Stimulated activated naive B cell treated with anti-CD40 and anti-IgM and Interleukin-4, amounts not matched to agents 10 μg/mL and 1 μg/mL and 100 μg/mL, for 72 hours (primary cell): ENCODE measurements at regions not wholly inside any gene's neighbourhood (a gene's known extent, or its start where the extent isn't known, plus 50 kb on each side); places are given as distances from the start of the nearest gene placed in this dataset.

Experiments
- ATAC-seq, 2 donors: fragments of 150-1000 bp; cut with Tn5 transposase; replicated peaks; 2 replicates each; pipeline ENCODE4 v1.10.0; 2021; ENCODE audit warnings: moderate library complexity in 1 of 2
- DNase-seq: peaks from one replicate; pipeline ENCODE4 v3.0.0; 2021
- H3K27ac Mint-ChIP-seq: one replicate; pipeline ENCODE4 v1.8.0; 2022; ENCODE audit warnings: mild to moderate bottlenecking, mixed read lengths
- H3K27me3 Mint-ChIP-seq, 2 donors: one replicate each; pipeline ENCODE4 v1.8.0; 2022; ENCODE audit warnings: mixed read lengths in 2 of 2
- H3K36me3 Mint-ChIP-seq, 2 donors: one replicate each; pipeline ENCODE4 v1.8.0; 2022; ENCODE audit warnings: mixed read lengths in 2 of 2, mild to moderate bottlenecking in 1 of 2
- H3K4me1 Mint-ChIP-seq, 2 donors: one replicate each; pipeline ENCODE4 v1.8.0; 2022; ENCODE audit warnings: mixed read lengths in 2 of 2, mild to moderate bottlenecking in 1 of 2
- H3K4me3 Mint-ChIP-seq, 2 donors: one replicate each; pipeline ENCODE4 v1.8.0; 2022; ENCODE audit warnings: mild to moderate bottlenecking in 2 of 2, mixed read lengths in 2 of 2, moderate library complexity in 1 of 2
- H3K9me3 Mint-ChIP-seq, 2 donors: one replicate each; pipeline ENCODE4 v1.8.0; 2022; ENCODE audit warnings: mixed read lengths in 2 of 2, mild to moderate bottlenecking in 1 of 2

DNA sequence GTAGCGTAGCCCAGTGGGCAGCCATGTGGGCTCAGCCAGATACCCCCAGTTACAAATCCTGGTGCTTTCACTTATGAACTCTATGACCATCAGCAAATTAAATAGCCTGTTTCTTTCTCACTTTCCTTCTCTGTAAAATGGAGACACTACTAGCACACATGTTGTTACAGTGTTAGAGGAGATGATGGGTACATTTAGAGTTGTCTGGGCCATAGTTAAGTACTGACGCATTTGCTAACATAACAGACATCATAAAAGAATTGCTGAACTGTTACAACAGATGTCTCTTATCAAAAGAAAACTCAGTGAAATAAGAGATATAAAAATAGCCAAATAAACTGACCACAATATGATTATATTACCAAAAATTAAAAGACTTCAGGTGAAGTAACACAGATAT lies 69.9 kb upstream of the DOK5 start:
- no peak for DNase-seq
- Mint-ChIP-seq H3K9me3 (peaks cover 0 to 1% of the 10 kb centered on the region in 2 donors), H3K27ac (no peak overlapping the region), H3K4me1 (no peaks in the 10 kb centered on the region), H3K36me3 (no peaks in the 10 kb centered on the region), H3K27me3 (no peaks in the 10 kb centered on the region), H3K4me3 (no peak overlapping the region)
- ATAC-seq = no peak

DNA sequence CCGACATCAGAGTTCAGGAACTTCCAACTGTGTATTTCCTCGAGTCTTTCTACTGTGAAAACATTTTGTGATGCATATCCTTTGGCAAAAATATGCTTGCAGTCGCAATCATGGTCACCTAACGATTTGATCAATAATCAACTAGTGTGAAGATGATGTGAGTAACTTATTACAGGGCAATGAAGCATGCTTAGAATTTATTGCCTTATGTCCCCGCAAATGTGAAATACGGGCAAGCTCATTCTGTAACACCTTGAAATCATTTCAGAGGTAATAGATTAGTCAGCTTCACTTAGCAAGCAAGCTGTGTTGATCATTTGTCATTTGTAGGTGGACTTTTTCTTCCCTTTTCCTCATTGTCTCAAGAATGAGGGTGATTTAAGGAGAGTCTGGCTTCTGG lies 67.9 kb upstream of the DOK5 start:
- ATAC-seq = no peak
- H3K27me3 Mint-ChIP-seq = peaks cover 0 to 6% of the 10 kb centered on the region in 2 donors
- no peak overlapping the region for H3K27ac Mint-ChIP-seq
- no peaks in the 10 kb centered on the region for H3K9me3 Mint-ChIP-seq
- DNase-seq = no peak
- H3K36me3 Mint-ChIP-seq = no peaks in the 10 kb centered on the region
- H3K4me1 Mint-ChIP-seq = no peaks in the 10 kb centered on the region
- no peak overlapping the region for H3K4me3 Mint-ChIP-seq

DNA sequence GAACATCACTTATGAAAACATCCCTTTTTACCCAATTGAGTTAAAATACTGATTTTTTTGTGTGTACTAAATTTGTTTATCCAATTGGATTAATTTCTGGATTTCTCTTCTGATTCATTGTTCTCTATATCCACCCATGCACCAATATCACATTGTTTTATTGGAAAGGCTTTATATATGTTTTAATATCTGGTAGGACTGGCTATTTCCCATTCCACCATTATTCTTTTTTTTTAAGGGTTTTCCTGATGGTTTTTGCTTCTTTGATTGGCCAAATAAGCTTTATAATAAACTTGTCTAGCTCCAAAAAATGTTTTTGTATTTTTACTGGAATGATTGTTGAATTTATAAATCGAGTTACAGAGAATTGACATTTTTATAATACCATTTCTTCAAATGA lies 59.4 kb upstream of the DOK5 start:
- H3K4me1 Mint-ChIP-seq = no peaks in the 10 kb centered on the region
- H3K4me3 Mint-ChIP-seq = no peak overlapping the region
- DNase-seq = no peak
- H3K36me3 Mint-ChIP-seq = no peaks in the 10 kb centered on the region
- ATAC-seq = no peak
- no peak overlapping the region for H3K27ac Mint-ChIP-seq
- peaks cover 7 to 9% of the 10 kb centered on the region in 2 donors for H3K9me3 Mint-ChIP-seq
- peaks cover 0 to 6% of the 10 kb centered on the region in 2 donors for H3K27me3 Mint-ChIP-seq

DNA sequence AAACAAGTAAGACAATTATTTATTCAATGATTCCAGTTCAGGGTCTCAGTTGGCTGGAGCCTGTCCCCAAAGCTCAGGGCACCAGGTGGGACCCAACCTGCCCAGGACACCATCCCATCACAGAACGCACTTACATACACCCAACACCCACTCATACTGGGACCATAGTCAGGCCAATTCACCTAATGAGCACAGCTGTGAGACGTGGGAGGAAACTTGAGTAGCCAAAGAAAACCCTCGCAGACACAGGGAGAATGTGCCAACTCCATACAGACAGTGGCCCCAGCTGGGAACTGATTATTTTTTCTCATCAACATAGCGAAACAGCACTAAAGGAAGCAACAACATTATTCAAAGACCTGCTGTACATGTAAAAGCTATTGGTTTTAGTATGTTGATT lies 58.6 kb upstream of the DOK5 start:
- Mint-ChIP-seq H3K36me3 (no peaks in the 10 kb centered on the region), H3K4me1 (no peaks in the 10 kb centered on the region), H3K27ac (no peak overlapping the region), H3K9me3 (peaks cover 7 to 9% of the 10 kb centered on the region in 2 donors), H3K4me3 (no peak overlapping the region), H3K27me3 (peaks cover 0 to 5% of the 10 kb centered on the region in 2 donors)
- no peak for DNase-seq
- ATAC-seq = no peak

DNA sequence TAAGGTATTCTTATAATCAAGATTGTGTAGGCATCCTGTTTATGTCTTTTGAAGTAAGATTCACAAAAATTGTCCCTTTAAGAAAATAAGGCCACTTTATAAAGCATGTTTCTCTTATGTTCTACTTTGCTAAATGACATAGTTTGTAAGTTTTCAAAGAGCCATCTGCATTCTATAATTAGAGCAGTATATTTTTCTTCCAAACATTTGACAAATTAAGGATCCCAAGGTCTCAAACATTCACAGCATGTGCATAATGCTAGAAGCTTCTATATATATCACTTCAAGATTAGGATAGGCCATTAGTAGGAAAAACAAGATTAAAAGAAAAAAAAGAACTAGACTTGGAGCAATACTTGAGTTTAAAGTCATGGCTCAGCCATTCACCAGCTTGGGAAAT lies 55.9 kb upstream of the DOK5 start:
- DNase-seq (no peak), ATAC-seq (no peak)
- Mint-ChIP-seq H3K4me1 (no peaks in the 10 kb centered on the region), H3K27ac (no peak overlapping the region), H3K4me3 (no peak overlapping the region), H3K9me3 (peaks cover 9 to 15% of the 10 kb centered on the region in 2 donors), H3K27me3 (no peaks in the 10 kb centered on the region), H3K36me3 (peaks cover 0 to 2% of the 10 kb centered on the region in 2 donors)
